Neural cell (in vitro differentiated cells): ENCODE measurements at regions not wholly inside any gene's neighbourhood (a gene's known extent, or its start where the extent isn't known, plus 50 kb on each side); places are given as distances from the start of the nearest gene placed in this dataset.

Experiments used
- EP300 ChIP-seq: fragments of 450-650 bp; conservative IDR thresholded peaks from 2 replicates; pipeline ENCODE4 v1.6.1; 2014; ENCODE audit warnings: antibody characterized with exemption, mild to moderate bottlenecking, moderate library complexity; ENCODE audit not compliant: poor library complexity, severe bottlenecking
- EZH2 ChIP-seq: fragments of 200-600, 300-800 bp; shearing (Covaris generic), sonication (generic); IDR thresholded peaks from 2 replicates; pipeline ENCODE4 v1.6.1; 2014; ENCODE audit warnings: antibody characterized with exemption, low read length, borderline replicate concordance, mild to moderate bottlenecking; ENCODE audit not compliant: insufficient read depth, poor library complexity, severe bottlenecking
- MXI1 ChIP-seq: fragments of 450-650 bp; conservative IDR thresholded peaks from 2 replicates; pipeline ENCODE4 v1.6.1; 2014; ENCODE audit warnings: antibody characterized with exemption, mild to moderate bottlenecking; ENCODE audit not compliant: poor library complexity, severe bottlenecking
- POLR2AphosphoS5 ChIP-seq: IDR thresholded peaks from 2 replicates; pipeline ENCODE4 v1.6.1; 2012
- RAD21 ChIP-seq: fragments of 450-650 bp; conservative IDR thresholded peaks from 2 replicates; pipeline ENCODE4 v1.6.1; 2014; ENCODE audit warnings: antibody characterized with exemption, mild to moderate bottlenecking, moderate library complexity
- SMC3 ChIP-seq: fragments of 450-650 bp; conservative IDR thresholded peaks from 2 replicates; pipeline ENCODE4 v1.6.1; 2014; ENCODE audit warnings: antibody characterized with exemption, mild to moderate bottlenecking, moderate library complexity; ENCODE audit not compliant: poor library complexity
- TAF1 ChIP-seq: IDR thresholded peaks from 2 replicates; pipeline ENCODE4 v1.6.1; 2012; ENCODE audit warnings: low read depth
- TF ChIP-seq, protein P1 (sequence below): fragments of 450-650 bp; IDR thresholded peaks from 2 replicates; pipeline ENCODE4 v1.5.1; 2014; ENCODE audit warnings: antibody characterized with exemption, mild to moderate bottlenecking, moderate library complexity; ENCODE audit not compliant: poor library complexity, severe bottlenecking
- TF ChIP-seq, protein P2 (sequence below): IDR thresholded peaks from 2 replicates; pipeline ENCODE4 v1.6.1; 2012; ENCODE audit warnings: borderline replicate concordance

DNA sequence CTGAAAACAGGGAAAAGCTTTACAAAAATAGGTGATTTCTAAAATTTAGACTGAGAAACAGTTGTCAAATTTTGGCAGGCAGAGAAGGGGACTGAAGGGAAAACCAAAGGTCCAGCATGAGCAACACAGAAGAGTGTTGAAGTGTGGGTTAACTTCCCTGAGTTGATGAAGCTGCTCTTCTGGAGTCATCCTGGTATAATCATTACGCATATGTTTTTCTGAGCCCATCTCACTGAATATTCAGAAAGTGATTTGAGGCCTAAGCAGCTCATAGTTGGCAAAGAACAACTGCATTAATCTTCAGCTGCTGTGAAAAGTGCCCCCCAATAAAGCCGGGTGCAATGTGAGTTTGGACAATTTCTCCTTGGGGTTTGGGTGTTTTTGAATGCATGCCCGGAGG, 115.0 kb upstream of the RBBP6 start:
- TF ChIP-seq EP300, result no peak
- TF ChIP-seq, protein P1, sequence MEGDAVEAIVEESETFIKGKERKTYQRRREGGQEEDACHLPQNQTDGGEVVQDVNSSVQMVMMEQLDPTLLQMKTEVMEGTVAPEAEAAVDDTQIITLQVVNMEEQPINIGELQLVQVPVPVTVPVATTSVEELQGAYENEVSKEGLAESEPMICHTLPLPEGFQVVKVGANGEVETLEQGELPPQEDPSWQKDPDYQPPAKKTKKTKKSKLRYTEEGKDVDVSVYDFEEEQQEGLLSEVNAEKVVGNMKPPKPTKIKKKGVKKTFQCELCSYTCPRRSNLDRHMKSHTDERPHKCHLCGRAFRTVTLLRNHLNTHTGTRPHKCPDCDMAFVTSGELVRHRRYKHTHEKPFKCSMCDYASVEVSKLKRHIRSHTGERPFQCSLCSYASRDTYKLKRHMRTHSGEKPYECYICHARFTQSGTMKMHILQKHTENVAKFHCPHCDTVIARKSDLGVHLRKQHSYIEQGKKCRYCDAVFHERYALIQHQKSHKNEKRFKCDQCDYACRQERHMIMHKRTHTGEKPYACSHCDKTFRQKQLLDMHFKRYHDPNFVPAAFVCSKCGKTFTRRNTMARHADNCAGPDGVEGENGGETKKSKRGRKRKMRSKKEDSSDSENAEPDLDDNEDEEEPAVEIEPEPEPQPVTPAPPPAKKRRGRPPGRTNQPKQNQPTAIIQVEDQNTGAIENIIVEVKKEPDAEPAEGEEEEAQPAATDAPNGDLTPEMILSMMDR, result no peak
- TF ChIP-seq RAD21, result no peak
- TF ChIP-seq POLR2AphosphoS5, result no peak
- TF ChIP-seq, protein P2, sequence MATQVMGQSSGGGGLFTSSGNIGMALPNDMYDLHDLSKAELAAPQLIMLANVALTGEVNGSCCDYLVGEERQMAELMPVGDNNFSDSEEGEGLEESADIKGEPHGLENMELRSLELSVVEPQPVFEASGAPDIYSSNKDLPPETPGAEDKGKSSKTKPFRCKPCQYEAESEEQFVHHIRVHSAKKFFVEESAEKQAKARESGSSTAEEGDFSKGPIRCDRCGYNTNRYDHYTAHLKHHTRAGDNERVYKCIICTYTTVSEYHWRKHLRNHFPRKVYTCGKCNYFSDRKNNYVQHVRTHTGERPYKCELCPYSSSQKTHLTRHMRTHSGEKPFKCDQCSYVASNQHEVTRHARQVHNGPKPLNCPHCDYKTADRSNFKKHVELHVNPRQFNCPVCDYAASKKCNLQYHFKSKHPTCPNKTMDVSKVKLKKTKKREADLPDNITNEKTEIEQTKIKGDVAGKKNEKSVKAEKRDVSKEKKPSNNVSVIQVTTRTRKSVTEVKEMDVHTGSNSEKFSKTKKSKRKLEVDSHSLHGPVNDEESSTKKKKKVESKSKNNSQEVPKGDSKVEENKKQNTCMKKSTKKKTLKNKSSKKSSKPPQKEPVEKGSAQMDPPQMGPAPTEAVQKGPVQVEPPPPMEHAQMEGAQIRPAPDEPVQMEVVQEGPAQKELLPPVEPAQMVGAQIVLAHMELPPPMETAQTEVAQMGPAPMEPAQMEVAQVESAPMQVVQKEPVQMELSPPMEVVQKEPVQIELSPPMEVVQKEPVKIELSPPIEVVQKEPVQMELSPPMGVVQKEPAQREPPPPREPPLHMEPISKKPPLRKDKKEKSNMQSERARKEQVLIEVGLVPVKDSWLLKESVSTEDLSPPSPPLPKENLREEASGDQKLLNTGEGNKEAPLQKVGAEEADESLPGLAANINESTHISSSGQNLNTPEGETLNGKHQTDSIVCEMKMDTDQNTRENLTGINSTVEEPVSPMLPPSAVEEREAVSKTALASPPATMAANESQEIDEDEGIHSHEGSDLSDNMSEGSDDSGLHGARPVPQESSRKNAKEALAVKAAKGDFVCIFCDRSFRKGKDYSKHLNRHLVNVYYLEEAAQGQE, result no peak
- no peak for TF ChIP-seq EZH2
- TF ChIP-seq TAF1, result no peak
- TF ChIP-seq SMC3, result no peak
- no peak for TF ChIP-seq MXI1
